Kidney (tissue), 13 donors: ENCODE measurements at regions not wholly inside any gene's neighbourhood (a gene's known extent, or its start where the extent isn't known, plus 50 kb on each side); places are given as distances from the start of the nearest gene placed in this dataset.

ENCODE experiments used
- DNase-seq, 5 donors: peaks; one replicate each; pipeline ENCODE4 v3.0.0-alpha.2; 2013 to 2020
- FAIRE-seq: peaks from 2 replicates; lab custom pipeline; 2012; peaks lifted over from hg19 to GRCh38; lab: Jason Lieb, UNC
- H3K27ac ChIP-seq, 2 donors: one replicate each; pipeline ENCODE4 v1.7.0; 2013; ENCODE audit warnings: low read depth in 2 of 2, low read length in 2 of 2, inconsistent platforms in 1 of 2
- H3K27me3 ChIP-seq: one replicate; pipeline ENCODE4 v1.7.1; 2013; ENCODE audit warnings: low read length, inconsistent platforms; ENCODE audit not compliant: control insufficient read depth, insufficient read depth
- H3K36me3 ChIP-seq, 3 donors: one replicate each; pipeline versions ENCODE4 v1.7.0 to v1.7.1; 2013; ENCODE audit warnings: low read length in 3 of 3, control low read depth in 1 of 3, inconsistent platforms in 1 of 3; ENCODE audit not compliant: insufficient read depth in 3 of 3, control insufficient read depth in 2 of 3
- H3K4me1 ChIP-seq, 3 donors: one replicate each; pipeline versions ENCODE4 v1.7.0 to v1.7.1; 2013; ENCODE audit warnings: low read length in 3 of 3, inconsistent platforms in 1 of 3, low read depth in 1 of 3; ENCODE audit not compliant: control insufficient read depth in 2 of 3, insufficient read depth in 2 of 3
- H3K4me3 ChIP-seq, 3 donors: one replicate each; pipeline versions ENCODE4 v1.7.0 to v1.8.1; 2013; ENCODE audit warnings: low read length in 3 of 3, control low read depth in 1 of 3, inconsistent platforms in 1 of 3
- H3K9ac ChIP-seq, 3 donors: one replicate each; pipeline versions ENCODE4 v1.7.0 to v1.7.1; 2013; ENCODE audit warnings: low read length in 3 of 3, control low read depth in 1 of 3, inconsistent platforms in 1 of 3
- H3K9me3 ChIP-seq, 3 donors: one replicate each; pipeline versions ENCODE4 v1.7.0 to v1.7.1; 2013; ENCODE audit warnings: low read length in 3 of 3, control low read depth in 1 of 3, inconsistent platforms in 1 of 3; ENCODE audit not compliant: control insufficient read depth in 2 of 3, insufficient read depth in 1 of 3
- intact Hi-C: fragments of 100-400 bp; cut with DNase I; formaldehyde crosslinking; loops from one replicate; pipeline ENCODE4 v1.11.1; 2022
- TF ChIP-seq, protein P1 (sequence below): IDR thresholded peaks from 3 replicates; pipeline ENCODE4 v1.5.1; 2012; ENCODE audit warnings: mild to moderate bottlenecking, moderate library complexity, borderline replicate concordance; ENCODE audit not compliant: insufficient read depth; ENCODE audit errors: extremely low read depth
- donor health status: control.
- donor health status: control.
- donor health status: control.
- donor health status: control.
- donor health status: control.
- donor health status: DM: yes; HTN: yes; CAD: no.
- donor health status: Normal renal cell carcinoma (clear cell type).

GRCh38 chr2:59947209-59947608 is 606.2 kb downstream of the BCL11A start:
- H3K27me3 ChIP-seq: no peaks in the 10 kb centered on the region
- FAIRE-seq (no peak), DNase-seq (peak in 1 of 5 donors; percentile 29)
- no peak overlapping the region for H3K27ac ChIP-seq
- H3K9ac ChIP-seq: no peak overlapping the region
- TF ChIP-seq, protein P1, sequence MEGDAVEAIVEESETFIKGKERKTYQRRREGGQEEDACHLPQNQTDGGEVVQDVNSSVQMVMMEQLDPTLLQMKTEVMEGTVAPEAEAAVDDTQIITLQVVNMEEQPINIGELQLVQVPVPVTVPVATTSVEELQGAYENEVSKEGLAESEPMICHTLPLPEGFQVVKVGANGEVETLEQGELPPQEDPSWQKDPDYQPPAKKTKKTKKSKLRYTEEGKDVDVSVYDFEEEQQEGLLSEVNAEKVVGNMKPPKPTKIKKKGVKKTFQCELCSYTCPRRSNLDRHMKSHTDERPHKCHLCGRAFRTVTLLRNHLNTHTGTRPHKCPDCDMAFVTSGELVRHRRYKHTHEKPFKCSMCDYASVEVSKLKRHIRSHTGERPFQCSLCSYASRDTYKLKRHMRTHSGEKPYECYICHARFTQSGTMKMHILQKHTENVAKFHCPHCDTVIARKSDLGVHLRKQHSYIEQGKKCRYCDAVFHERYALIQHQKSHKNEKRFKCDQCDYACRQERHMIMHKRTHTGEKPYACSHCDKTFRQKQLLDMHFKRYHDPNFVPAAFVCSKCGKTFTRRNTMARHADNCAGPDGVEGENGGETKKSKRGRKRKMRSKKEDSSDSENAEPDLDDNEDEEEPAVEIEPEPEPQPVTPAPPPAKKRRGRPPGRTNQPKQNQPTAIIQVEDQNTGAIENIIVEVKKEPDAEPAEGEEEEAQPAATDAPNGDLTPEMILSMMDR: no peak
- no peak overlapping the region for H3K4me3 ChIP-seq
- H3K36me3 ChIP-seq: no peaks in the 10 kb centered on the region
- intact Hi-C loops: no loop called here
- H3K4me1 ChIP-seq: no peaks in the 10 kb centered on the region
- no peaks in the 10 kb centered on the region for H3K9me3 ChIP-seq

DNA sequence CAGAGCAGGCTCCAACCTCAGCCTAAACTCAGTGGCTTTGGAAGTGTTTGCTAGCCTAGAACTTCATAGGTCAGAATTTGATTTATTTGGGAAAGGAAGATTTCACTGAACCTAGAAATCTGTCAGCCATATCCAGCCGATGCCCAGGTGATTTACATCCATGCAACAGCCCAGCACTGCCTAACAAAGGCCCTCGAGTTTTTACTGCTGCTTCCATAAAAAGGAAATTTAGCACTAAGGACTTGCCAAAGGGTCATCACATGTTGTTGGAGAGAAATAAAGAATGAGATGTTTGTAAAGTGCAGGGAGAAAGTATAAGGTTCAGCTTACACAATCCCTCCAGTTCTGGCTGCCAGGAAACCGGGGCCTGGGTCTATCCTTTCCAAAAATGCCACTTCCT is 614.2 kb downstream of the BCL11A start:
- H3K9me3 ChIP-seq: no peaks in the 10 kb centered on the region
- no peak overlapping the region for H3K4me3 ChIP-seq
- H3K9ac ChIP-seq: no peak overlapping the region
- H3K27ac ChIP-seq: no peak overlapping the region
- no peak for FAIRE-seq
- intact Hi-C loops: no loop called here
- no peaks in the 10 kb centered on the region for H3K4me1 ChIP-seq
- H3K36me3 ChIP-seq: no peaks in the 10 kb centered on the region
- DNase-seq: peak in 4 of 5 donors; percentile 45 to 75 (median 57)
- no peaks in the 10 kb centered on the region for H3K27me3 ChIP-seq
- TF ChIP-seq, protein P1: no peak

GRCh38 chr2:59938181-59938580 is 615.3 kb downstream of the BCL11A start:
- Histone ChIP-seq H3K27ac (no peak overlapping the region), H3K9me3 (no peaks in the 10 kb centered on the region), H3K27me3 (no peaks in the 10 kb centered on the region), H3K9ac (no peak overlapping the region), H3K36me3 (no peaks in the 10 kb centered on the region), H3K4me3 (no peak overlapping the region), H3K4me1 (no peaks in the 10 kb centered on the region)
- no peak for FAIRE-seq
- intact Hi-C loops: no loop called here
- TF ChIP-seq, protein P1: no peak
- DNase-seq: no peak

- peak in 4 of 5 donors; percentile 30 to 86 (median 70) for DNase-seq
- Histone ChIP-seq H3K27me3 (no peaks in the 10 kb centered on the region), H3K36me3 (no peaks in the 10 kb centered on the region), H3K4me1 (no peaks in the 10 kb centered on the region), H3K27ac (no peak overlapping the region), H3K9ac (no peak overlapping the region), H3K4me3 (no peak overlapping the region), H3K9me3 (no peaks in the 10 kb centered on the region)
- intact Hi-C loops: no loop called here
- FAIRE-seq: no peak
- TF ChIP-seq, protein P1: no peak
Measured at GRCh38 chr2:59936048-59936447, 617.4 kb downstream of the BCL11A start.
